ENCODE measurements at regions not wholly inside any gene's neighbourhood (a gene's known extent, or its start where the extent isn't known, plus 50 kb on each side); places are given as distances from the start of the nearest gene placed in this dataset.

DNA sequence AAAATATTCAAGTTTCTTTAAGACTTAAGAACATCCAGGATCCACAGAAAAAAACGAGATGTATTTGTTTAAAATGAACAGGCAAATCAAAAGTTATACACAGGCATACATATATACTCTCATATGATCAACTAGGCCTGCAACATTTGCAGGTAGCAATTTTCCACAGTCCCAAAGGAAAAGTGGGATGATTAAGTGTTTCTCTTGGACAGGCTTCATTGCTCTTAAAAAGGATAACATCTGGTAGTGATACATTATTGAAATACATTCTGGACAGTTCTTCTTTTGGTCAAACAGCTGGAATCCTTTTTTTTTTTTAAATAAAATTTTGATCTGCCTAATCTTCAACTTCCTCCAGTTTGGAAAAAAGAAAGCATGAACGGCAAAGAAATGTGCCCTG is 114.8 kb upstream of the TDRD3 start:
- TF ChIP-seq POU2F2 (IDR thresholded peaks at IDR 0.05; ENCODE audit: low read depth, low read length) (no peak), POLR2AphosphoS5 (IDR thresholded peaks at IDR 0.05; ENCODE audit: low read depth, low read length) (no peak), TAF1 (IDR thresholded peaks at IDR 0.05; ENCODE audit: low read depth, low read length) (no peak), PAX5 (IDR thresholded peaks at IDR 0.05; ENCODE audit: insufficient read depth, low read length, severe bottlenecking) (no peak), POLR2A (IDR thresholded peaks at IDR 0.05; ENCODE audit: low read depth, low read length) (no peak), SPI1 (IDR thresholded peaks at IDR 0.05; ENCODE audit: low read depth, low read length) (no peak)
- no peak for DNase-seq (ENCODE audit: insufficient read length, low spot score)
- no peak for FAIRE-seq

DNA sequence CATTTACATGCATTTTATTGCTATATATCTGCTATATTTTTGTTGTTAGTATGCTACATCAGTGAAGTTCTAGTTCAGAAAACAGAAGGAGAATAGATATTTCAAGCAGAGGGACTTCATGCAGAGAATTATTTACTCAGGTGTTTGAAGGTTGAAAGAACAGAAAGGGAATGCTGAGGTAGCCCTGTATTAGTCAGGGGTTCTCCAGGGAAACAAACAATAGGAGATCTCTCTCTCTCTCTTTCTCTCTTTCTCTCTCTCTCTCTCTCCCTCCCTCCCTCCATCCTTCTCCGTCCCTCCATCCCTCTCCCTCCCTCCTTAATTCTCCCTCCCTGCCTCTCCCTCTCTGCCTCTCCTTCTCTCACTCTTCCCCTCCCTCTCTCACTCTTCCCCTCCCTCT is 114.3 kb upstream of the TDRD3 start:
- TF ChIP-seq PAX5 (IDR thresholded peaks at IDR 0.05; ENCODE audit: insufficient read depth, low read length, severe bottlenecking) (no peak), POU2F2 (IDR thresholded peaks at IDR 0.05; ENCODE audit: low read depth, low read length) (no peak), POLR2AphosphoS5 (IDR thresholded peaks at IDR 0.05; ENCODE audit: low read depth, low read length) (no peak), SPI1 (IDR thresholded peaks at IDR 0.05; ENCODE audit: low read depth, low read length) (no peak), TAF1 (IDR thresholded peaks at IDR 0.05; ENCODE audit: low read depth, low read length) (no peak), POLR2A (IDR thresholded peaks at IDR 0.05; ENCODE audit: low read depth, low read length) (no peak)
- FAIRE-seq, result no peak

DNA sequence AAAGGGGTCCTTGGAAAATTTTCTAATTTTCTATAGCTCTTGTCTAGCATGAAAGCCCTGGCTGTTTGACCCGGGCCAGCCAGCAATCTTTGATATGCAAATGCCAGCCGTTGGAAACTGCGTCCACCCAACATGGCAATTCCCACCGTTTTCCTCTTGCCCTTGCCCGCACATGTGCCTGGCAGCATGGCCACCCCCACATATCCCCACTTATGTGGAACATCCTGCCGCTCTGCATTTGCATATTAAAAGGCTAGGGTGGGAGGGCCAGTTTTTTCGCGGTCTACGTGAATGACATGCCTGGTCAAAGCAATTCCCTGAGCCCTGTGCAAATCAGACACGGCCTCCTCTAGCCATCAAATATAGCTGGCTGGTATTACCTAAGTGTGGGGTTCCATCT is 110.3 kb upstream of the TDRD3 start:
- no peak for FAIRE-seq
- DNase-seq (ENCODE audit: insufficient read length, low spot score), result no peak
- TF ChIP-seq SPI1 (IDR thresholded peaks at IDR 0.05; ENCODE audit: low read depth, low read length), result no peak
- no peak for TF ChIP-seq POLR2AphosphoS5 (IDR thresholded peaks at IDR 0.05; ENCODE audit: low read depth, low read length)
- TF ChIP-seq POU2F2 (IDR thresholded peaks at IDR 0.05; ENCODE audit: low read depth, low read length), result no peak
- TF ChIP-seq POLR2A (IDR thresholded peaks at IDR 0.05; ENCODE audit: low read depth, low read length), result no peak
- no peak for TF ChIP-seq PAX5 (IDR thresholded peaks at IDR 0.05; ENCODE audit: insufficient read depth, low read length, severe bottlenecking)
- TF ChIP-seq TAF1 (IDR thresholded peaks at IDR 0.05; ENCODE audit: low read depth, low read length), result no peak

More for the DNA sequence above, 114.3 kb upstream of the TDRD3 start:
- no peak for DNase-seq (ENCODE audit: insufficient read length, low spot score)

DNA sequence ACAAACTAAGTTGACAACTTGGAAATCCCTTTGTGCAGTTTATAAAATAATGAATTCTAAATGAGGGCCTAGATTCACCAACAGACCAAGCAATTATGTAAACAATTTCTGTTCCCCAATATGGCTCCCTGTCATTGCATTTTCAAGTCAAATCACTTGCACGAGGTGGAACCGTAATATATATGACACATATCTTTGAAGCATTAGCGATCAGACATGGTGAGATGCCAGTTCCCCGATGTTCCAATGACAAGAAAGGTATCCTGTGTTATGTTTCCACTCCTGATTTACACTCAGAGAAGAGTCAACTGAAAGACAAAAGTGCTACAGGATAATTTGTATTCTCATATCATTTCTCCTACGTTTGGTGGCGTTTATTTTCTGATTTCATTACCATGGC is 108.5 kb upstream of the TDRD3 start:
- DNase-seq (ENCODE audit: insufficient read length, low spot score) (no peak), FAIRE-seq (no peak)
- TF ChIP-seq POLR2A (IDR thresholded peaks at IDR 0.05; ENCODE audit: low read depth, low read length), result no peak
- no peak for TF ChIP-seq TAF1 (IDR thresholded peaks at IDR 0.05; ENCODE audit: low read depth, low read length)
- TF ChIP-seq POU2F2 (IDR thresholded peaks at IDR 0.05; ENCODE audit: low read depth, low read length), result no peak
- no peak for TF ChIP-seq PAX5 (IDR thresholded peaks at IDR 0.05; ENCODE audit: insufficient read depth, low read length, severe bottlenecking)
- no peak for TF ChIP-seq POLR2AphosphoS5 (IDR thresholded peaks at IDR 0.05; ENCODE audit: low read depth, low read length)
- no peak for TF ChIP-seq SPI1 (IDR thresholded peaks at IDR 0.05; ENCODE audit: low read depth, low read length)

DNA sequence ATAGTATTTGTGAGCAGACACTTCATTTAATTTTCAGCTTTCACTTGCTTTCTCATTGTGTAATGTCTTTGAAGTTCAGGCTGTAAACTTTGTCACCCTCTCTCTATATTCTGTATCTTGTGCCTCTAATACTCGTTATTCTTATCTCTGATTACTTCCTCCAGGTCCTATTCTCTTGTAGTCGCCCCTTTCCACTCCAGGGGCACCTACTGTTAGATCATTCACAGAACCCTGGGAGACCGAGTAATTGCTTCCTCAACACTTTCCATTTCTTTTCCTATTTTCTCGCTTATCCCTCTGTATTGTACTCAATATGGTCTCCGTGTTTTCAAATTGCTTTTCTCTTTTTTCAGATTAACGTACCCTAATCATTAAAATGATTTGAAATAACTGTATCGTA is 93.9 kb upstream of the TDRD3 start:
- no peak for TF ChIP-seq TAF1 (IDR thresholded peaks at IDR 0.05; ENCODE audit: low read depth, low read length)
- no peak for TF ChIP-seq PAX5 (IDR thresholded peaks at IDR 0.05; ENCODE audit: insufficient read depth, low read length, severe bottlenecking)
- TF ChIP-seq POLR2A (IDR thresholded peaks at IDR 0.05; ENCODE audit: low read depth, low read length), result no peak
- TF ChIP-seq SPI1 (IDR thresholded peaks at IDR 0.05; ENCODE audit: low read depth, low read length), result no peak
- no peak for TF ChIP-seq POU2F2 (IDR thresholded peaks at IDR 0.05; ENCODE audit: low read depth, low read length)
- no peak for TF ChIP-seq POLR2AphosphoS5 (IDR thresholded peaks at IDR 0.05; ENCODE audit: low read depth, low read length)
- DNase-seq (ENCODE audit: insufficient read length, low spot score) (no peak), FAIRE-seq (no peak)

DNA sequence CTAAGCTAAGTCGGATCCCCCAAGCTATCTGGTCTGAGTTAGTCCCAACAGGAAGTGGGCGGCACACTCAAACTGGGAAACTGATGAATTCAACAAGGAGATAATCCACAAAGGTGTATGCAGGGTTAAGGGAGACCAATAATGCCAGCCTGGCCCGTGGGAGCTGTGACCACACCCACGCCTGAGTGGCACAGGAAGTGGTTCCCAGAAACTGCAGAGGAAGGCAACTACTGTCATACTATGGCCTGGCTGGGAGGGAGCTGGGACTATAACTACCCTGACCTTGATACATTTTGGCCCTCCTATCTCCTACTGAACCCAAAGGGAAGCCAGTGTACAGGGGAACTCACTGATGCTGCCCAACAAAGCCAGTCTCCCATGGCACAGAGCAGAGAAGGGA is 85.5 kb upstream of the TDRD3 start:
- no peak for FAIRE-seq
- TF ChIP-seq POLR2AphosphoS5 (IDR thresholded peaks at IDR 0.05; ENCODE audit: low read depth, low read length), result no peak
- TF ChIP-seq POLR2A (IDR thresholded peaks at IDR 0.05; ENCODE audit: low read depth, low read length), result no peak
- no peak for TF ChIP-seq TAF1 (IDR thresholded peaks at IDR 0.05; ENCODE audit: low read depth, low read length)
- no peak for TF ChIP-seq SPI1 (IDR thresholded peaks at IDR 0.05; ENCODE audit: low read depth, low read length)
- no peak for TF ChIP-seq PAX5 (IDR thresholded peaks at IDR 0.05; ENCODE audit: insufficient read depth, low read length, severe bottlenecking)
- TF ChIP-seq POU2F2 (IDR thresholded peaks at IDR 0.05; ENCODE audit: low read depth, low read length), result no peak
- no peak for DNase-seq (ENCODE audit: insufficient read length, low spot score)

DNA sequence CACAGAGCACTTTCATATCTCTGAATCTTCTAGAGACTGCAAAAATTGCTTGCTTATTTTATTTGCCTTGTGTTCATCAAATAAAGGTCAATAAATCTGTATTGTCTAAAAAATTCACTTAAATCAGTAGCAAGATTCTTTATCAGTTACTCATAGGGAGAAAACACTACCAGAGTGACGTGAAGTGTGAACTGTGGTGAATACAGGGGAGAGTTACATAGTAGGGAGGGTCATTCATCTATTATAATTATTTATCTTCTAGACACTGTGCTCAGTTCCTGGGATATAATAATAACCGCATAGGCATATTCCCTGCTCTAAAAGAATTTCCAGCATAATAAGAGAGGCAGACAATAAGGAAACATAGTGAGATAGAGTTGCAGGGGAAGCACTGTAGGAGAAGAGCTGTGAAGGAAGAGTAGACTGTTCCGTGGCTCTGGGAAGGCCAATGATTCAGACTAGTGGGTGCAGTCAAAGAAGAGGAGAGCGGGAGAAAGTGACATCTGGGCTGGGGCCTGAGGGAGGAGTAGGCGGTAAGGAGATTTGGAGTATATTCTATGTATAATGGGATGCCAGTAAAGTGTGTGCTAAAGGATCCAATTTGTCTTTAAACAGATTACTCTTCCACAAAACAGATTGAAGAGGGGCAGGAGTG is 84.0 kb upstream of the TDRD3 start:
- no peak for DNase-seq (ENCODE audit: insufficient read length, low spot score)
- no peak for FAIRE-seq
- TF ChIP-seq TAF1 (IDR thresholded peaks at IDR 0.05; ENCODE audit: low read depth, low read length) (no peak), POLR2A (IDR thresholded peaks at IDR 0.05; ENCODE audit: low read depth, low read length) (no peak), POU2F2 (IDR thresholded peaks at IDR 0.05; ENCODE audit: low read depth, low read length) (no peak), PAX5 (IDR thresholded peaks at IDR 0.05; ENCODE audit: insufficient read depth, low read length, severe bottlenecking) (no peak), POLR2AphosphoS5 (IDR thresholded peaks at IDR 0.05; ENCODE audit: low read depth, low read length) (no peak), SPI1 (IDR thresholded peaks at IDR 0.05; ENCODE audit: low read depth, low read length) (no peak)

DNA sequence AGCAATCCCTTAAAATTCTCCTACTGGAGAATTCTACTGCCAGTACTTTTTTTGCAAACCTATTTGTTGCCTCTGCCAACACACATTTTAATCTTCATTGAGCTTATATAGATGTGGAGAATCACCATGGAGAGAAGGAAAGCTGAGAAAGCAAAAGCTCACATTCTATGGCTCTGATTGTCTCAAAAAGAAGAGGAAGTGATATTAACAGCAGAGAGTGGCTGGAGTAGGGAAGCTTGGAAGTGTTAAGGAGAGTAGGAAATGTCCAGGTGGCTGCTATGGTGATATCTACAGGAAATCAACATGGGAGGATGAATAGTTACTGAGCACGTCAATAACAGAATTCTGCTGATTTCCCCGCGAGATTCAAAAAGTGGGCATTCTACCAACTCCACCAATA is 78.8 kb upstream of the TDRD3 start:
- FAIRE-seq (no peak), DNase-seq (ENCODE audit: insufficient read length, low spot score) (no peak)
- no peak for TF ChIP-seq SPI1 (IDR thresholded peaks at IDR 0.05; ENCODE audit: low read depth, low read length)
- TF ChIP-seq POU2F2 (IDR thresholded peaks at IDR 0.05; ENCODE audit: low read depth, low read length), result no peak
- TF ChIP-seq TAF1 (IDR thresholded peaks at IDR 0.05; ENCODE audit: low read depth, low read length), result no peak
- TF ChIP-seq POLR2A (IDR thresholded peaks at IDR 0.05; ENCODE audit: low read depth, low read length), result no peak
- no peak for TF ChIP-seq PAX5 (IDR thresholded peaks at IDR 0.05; ENCODE audit: insufficient read depth, low read length, severe bottlenecking)
- no peak for TF ChIP-seq POLR2AphosphoS5 (IDR thresholded peaks at IDR 0.05; ENCODE audit: low read depth, low read length)

DNA sequence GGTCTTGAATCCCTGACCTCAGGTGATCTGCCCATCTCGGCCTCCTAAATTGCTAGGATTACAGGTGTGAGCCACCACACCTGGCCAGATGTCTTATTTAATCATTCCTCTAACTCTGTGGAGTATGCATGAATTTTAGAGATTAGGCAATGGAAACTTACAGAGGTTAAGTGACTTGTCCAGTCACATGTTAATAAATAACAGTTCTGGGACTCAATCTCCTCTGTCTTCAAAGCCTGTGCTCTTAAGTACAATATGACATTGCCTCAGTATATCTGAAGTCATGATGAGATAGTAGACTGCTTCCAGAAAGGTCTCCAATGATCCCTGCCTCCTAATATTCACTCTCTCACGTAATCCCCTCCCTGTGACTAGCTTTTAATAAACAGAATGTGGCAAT is 72.9 kb upstream of the TDRD3 start:
- no peak for TF ChIP-seq TAF1 (IDR thresholded peaks at IDR 0.05; ENCODE audit: low read depth, low read length)
- no peak for TF ChIP-seq SPI1 (IDR thresholded peaks at IDR 0.05; ENCODE audit: low read depth, low read length)
- TF ChIP-seq PAX5 (IDR thresholded peaks at IDR 0.05; ENCODE audit: insufficient read depth, low read length, severe bottlenecking), result no peak
- no peak for TF ChIP-seq POLR2AphosphoS5 (IDR thresholded peaks at IDR 0.05; ENCODE audit: low read depth, low read length)
- no peak for TF ChIP-seq POLR2A (IDR thresholded peaks at IDR 0.05; ENCODE audit: low read depth, low read length)
- no peak for TF ChIP-seq POU2F2 (IDR thresholded peaks at IDR 0.05; ENCODE audit: low read depth, low read length)
- FAIRE-seq (no peak), DNase-seq (ENCODE audit: insufficient read length, low spot score) (no peak)

Measured in GM12891 (cell line).